IMR-90 (cell line): ENCODE measurements at regions not wholly inside any gene's neighbourhood (a gene's known extent, or its start where the extent isn't known, plus 50 kb on each side); places are given as distances from the start of the nearest gene placed in this dataset.

Experiments used
- ATAC-seq: fragments of 200-7000 bp; cut with Tn5 transposase; 2 replicates; pipeline ENCODE4 v1.9.1; 2020; ENCODE audit warnings: low read depth, mild to moderate bottlenecking, moderate library complexity
- BruUV-seq: library from RNA; stranded (reverse); fragments of 400-500 nt; replicated peaks from 2 replicates; lab custom pipeline; 2021; lab: Mats Ljungman, UMichigan
- CTCF ChIA-PET: fragments of 300-600 bp; formaldehyde crosslinking; extraction: SDS; loops from one replicate; lab custom pipeline; 2021; ENCODE audit warnings: antibody characterized with exemption; lab: Yijun Ruan, JAX
- POLR2A ChIA-PET: fragments of 300-600 bp; sonication (Branson Sonifier 250); formaldehyde crosslinking; loops from one replicate; lab custom pipeline; 2022; ENCODE audit warnings: antibody characterized with exemption; ENCODE audit not compliant: unreplicated experiment; lab: Charles Lee
- DNase-seq: peaks from one replicate; pipeline ENCODE4 v3.0.0; 2013
- H2AFZ ChIP-seq: replicated peaks from 2 replicates; pipeline ENCODE3; 2013; ENCODE audit warnings: low read length, mild to moderate bottlenecking; ENCODE audit not compliant: poor library complexity
- H2AK5ac ChIP-seq: 2 replicates; pipeline ENCODE4 v1.6.1; 2013; ENCODE audit warnings: low read depth, low read length, inconsistent platforms
- H2AK9ac ChIP-seq: replicated peaks from 2 replicates; pipeline ENCODE3; 2013; ENCODE audit warnings: mild to moderate bottlenecking, low read depth, low read length, moderate library complexity; ENCODE audit not compliant: poor library complexity
- H2BK120ac ChIP-seq: 2 replicates; pipeline ENCODE4 v1.6.1; 2013; ENCODE audit warnings: low read depth, low read length, inconsistent platforms
- H2BK15ac ChIP-seq: 3 replicates; pipeline ENCODE4 v1.6.1; 2013; ENCODE audit warnings: low read depth, low read length, inconsistent platforms
- H2BK20ac ChIP-seq: 2 replicates; pipeline ENCODE4 v1.6.1; 2013; ENCODE audit warnings: low read depth, mild to moderate bottlenecking, inconsistent platforms, low read length, moderate library complexity
- H2BK5ac ChIP-seq: 2 replicates; pipeline ENCODE4 v1.6.1; 2013; ENCODE audit warnings: mild to moderate bottlenecking, low read depth, low read length, inconsistent platforms; ENCODE audit not compliant: poor library complexity, severe bottlenecking
- H3K14ac ChIP-seq: replicated peaks from 2 replicates; pipeline ENCODE4 v1.6.1; 2013; ENCODE audit warnings: low read depth, low read length, inconsistent platforms
- H3K18ac ChIP-seq: 2 replicates; pipeline ENCODE4 v1.6.1; 2013; ENCODE audit warnings: low read depth, low read length, control low read depth
- H3K23ac ChIP-seq: 2 replicates; pipeline ENCODE4 v1.6.1; 2013; ENCODE audit warnings: low read depth, low read length, inconsistent platforms
- H3K27ac ChIP-seq: 2 replicates; pipeline ENCODE4 v1.5.1; 2013; ENCODE audit warnings: mild to moderate bottlenecking, control low read depth, low read length; ENCODE audit not compliant: insufficient read depth
- H3K27me3 ChIP-seq: 2 replicates; pipeline ENCODE4 v1.6.1; 2013; ENCODE audit warnings: low read length; ENCODE audit not compliant: control insufficient read depth, insufficient read depth
- H3K36me3 ChIP-seq: 2 replicates; pipeline ENCODE4 v1.6.1; 2013; ENCODE audit warnings: low read length, mixed read lengths; ENCODE audit not compliant: control insufficient read depth, insufficient read depth
- H3K4ac ChIP-seq: 2 replicates; pipeline ENCODE4 v1.6.1; 2013; ENCODE audit warnings: low read depth, low read length, inconsistent platforms
- H3K4me1 ChIP-seq: 2 replicates; pipeline ENCODE4 v1.6.1; 2013; ENCODE audit warnings: low read length, mixed read lengths; ENCODE audit not compliant: control insufficient read depth, insufficient read depth
- H3K4me2 ChIP-seq: 2 replicates; pipeline ENCODE4 v1.6.1; 2013; ENCODE audit warnings: low read depth, mild to moderate bottlenecking, control low read depth, low read length, moderate library complexity
- H3K4me3 ChIP-seq: 2 replicates; pipeline ENCODE4 v1.5.1; 2013; ENCODE audit warnings: low read depth, mild to moderate bottlenecking, control low read depth, low read length, moderate library complexity; ENCODE audit not compliant: insufficient read depth
- H3K56ac ChIP-seq: 2 replicates; pipeline ENCODE4 v1.6.1; 2013; ENCODE audit warnings: low read length, inconsistent platforms; ENCODE audit not compliant: insufficient read depth; ENCODE audit errors: extremely low read depth
- H3K79me1 ChIP-seq, 2 experiments: 2 replicates each; pipeline ENCODE4 v1.6.1; 2013; ENCODE audit warnings: low read length in 2 of 2, inconsistent platforms in 1 of 2, low read depth in 1 of 2
- H3K9ac ChIP-seq: 2 replicates; pipeline ENCODE4 v1.6.1; 2013; ENCODE audit warnings: low read depth, low read length, control low read depth
- H3K9me1 ChIP-seq: 2 replicates; pipeline ENCODE4 v1.6.1; 2013; ENCODE audit warnings: low read length, inconsistent platforms; ENCODE audit not compliant: insufficient read depth
- H3K9me3 ChIP-seq: 2 replicates; pipeline ENCODE4 v1.6.1; 2013; ENCODE audit warnings: low read length; ENCODE audit not compliant: control insufficient read depth, insufficient read depth
- H4K20me1 ChIP-seq: 2 replicates; pipeline ENCODE4 v1.6.1; 2013; ENCODE audit warnings: low read length, inconsistent platforms; ENCODE audit not compliant: insufficient read depth
- H4K5ac ChIP-seq: 2 replicates; pipeline ENCODE4 v1.6.1; 2013; ENCODE audit warnings: mild to moderate bottlenecking, low read depth, low read length, control low read depth
- H4K8ac ChIP-seq, 2 experiments: 2 replicates each; pipeline ENCODE4 v1.6.1; 2013; ENCODE audit warnings: low read depth in 2 of 2, low read length in 2 of 2, control low read depth in 1 of 2, inconsistent platforms in 1 of 2
- H4K91ac ChIP-seq: 2 replicates; pipeline ENCODE4 v1.6.1; 2013; ENCODE audit warnings: low read depth, low read length, inconsistent platforms; ENCODE audit not compliant: insufficient read depth
- BHLHE40 ChIP-seq: fragments of 150-350 bp; IDR thresholded peaks from 2 replicates; pipeline ENCODE4 v1.6.1; 2016; ENCODE audit warnings: mild to moderate bottlenecking, low read depth, low read length
- WGBS, 2 experiments: methylation state at CpG; one replicate each; pipeline versions ENCODE4 v1.1.5 to v1.1.7; 2013; ENCODE audit warnings: missing lambda C conversion rate in 2 of 2; ENCODE audit not compliant: insufficient read length in 1 of 2; ENCODE audit errors: extremely low coverage in 2 of 2; 5-methylcytosine and 5-hydroxymethylcytosine counted together
- dilution Hi-C: fragments of 300-500 bp; cut with HindIII; formaldehyde crosslinking; loops from one replicate; pipeline ENCODE4 v1.14.3; 2018; ENCODE audit warnings: low sequenced_read_pairs; ENCODE audit not compliant: unreplicated experiment
- in situ Hi-C: fragments of 300-500 bp; cut with MboI; formaldehyde crosslinking; loops from 3 replicates; pipeline ENCODE4 v1.14.3; 2019; ENCODE audit warnings: low sequenced_read_pairs, inconsistent platforms, mixed read lengths
- intact Hi-C: fragments of 100-400 bp; cut with micrococcal nuclease; formaldehyde crosslinking; loops from 2 replicates; pipeline ENCODE4 v1.10.0; 2022

GRCh38 chr1:143666851-143667250 is 304.9 kb downstream of the FAM72C start:
- Histone ChIP-seq H2AK9ac (no peak overlapping the region), H3K36me3 (no peaks in the 10 kb centered on the region), H3K23ac (no peak overlapping the region), H4K20me1 (no peaks in the 10 kb centered on the region), H4K91ac (no peak overlapping the region), H3K9ac (no peak overlapping the region), H2AK5ac (no peak overlapping the region), H2BK5ac (no peak overlapping the region), H2BK120ac (no peak overlapping the region), H3K9me3 (no peaks in the 10 kb centered on the region), H3K27ac (no peak overlapping the region), H3K4me3 (no peak overlapping the region), H3K4me1 (no peaks in the 10 kb centered on the region), H3K56ac (no peak overlapping the region), H2BK15ac (no peak overlapping the region), H3K9me1 (no peaks in the 10 kb centered on the region), H4K8ac (no peak overlapping the region), H3K14ac (no peak overlapping the region), H3K4me2 (no peak overlapping the region), H2AFZ (no peak overlapping the region), H2BK20ac (no peak overlapping the region), H3K4ac (no peak overlapping the region), H3K18ac (no peak overlapping the region), H3K27me3 (peaks cover 3% of the 10 kb centered on the region; the same call in 1 of the 2 replicates), H4K5ac (no peak overlapping the region), H3K79me1 (no peaks in the 10 kb centered on the region)
- no CpG with 5 or more reads among the region's 8 CpGs for WGBS, 2 experiments
- DNase-seq (no peak), ATAC-seq (no peak)
- TF ChIP-seq BHLHE40 = no peak
- ChIA-PET CTCF (no interaction called here), POLR2A (no interaction called here)
- no TSS peak for BruUV-seq
- dilution Hi-C loops (no loop called here), intact Hi-C loops (no loop called here), in situ Hi-C loops (no loop called here)
